Amygdala (tissue), 56 donors: ENCODE measurements at regions not wholly inside any gene's neighbourhood (a gene's known extent, or its start where the extent isn't known, plus 50 kb on each side); places are given as distances from the start of the nearest gene placed in this dataset.
"Not testable (repeated sequence)": the region's sequence is repeated elsewhere in the genome, so short reads cannot be mapped to it uniquely, and the experiment has no call there.

Experiments
- DNase-seq, 56 donors: peaks; one replicate each; lab custom pipeline; 2025; lab: John Stamatoyannopoulos, UW

GRCh38 chr6:81565071-81565470 is 187.4 kb downstream of the TENT5A start:
- DNase-seq = no peak

- no peak for DNase-seq
These were observed 187.9 kb downstream of the TENT5A start for GRCh38 chr6:81564470-81565068.

- no peak for DNase-seq
These were observed 190.3 kb downstream of the TENT5A start for GRCh38 chr6:81562169-81562568.

DNA sequence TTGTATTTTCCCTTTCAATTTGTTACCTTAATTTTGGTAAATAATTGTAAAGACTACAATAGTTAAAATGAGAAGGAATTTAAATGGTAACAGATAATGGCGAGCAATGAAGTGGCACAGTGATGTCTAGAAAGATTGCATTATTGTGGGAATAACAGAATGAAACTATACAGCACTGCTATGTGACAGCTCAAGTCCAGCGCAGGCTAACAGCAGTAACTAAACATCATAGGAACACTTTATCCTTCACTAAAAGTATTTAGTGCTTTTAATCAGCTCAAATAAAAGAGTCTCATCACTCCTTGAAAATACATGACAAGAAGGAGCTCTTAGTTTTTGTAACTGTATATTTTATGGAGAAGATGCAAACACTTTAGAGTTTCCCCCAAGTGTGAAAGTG is 190.8 kb downstream of the TENT5A start:
- no peak for DNase-seq

GRCh38 chr6:81561071-81561564 is 191.4 kb downstream of the TENT5A start:
- no peak for DNase-seq

- DNase-seq = no peak
These were observed 194.7 kb downstream of the TENT5A start for GRCh38 chr6:81557811-81558210.

DNA sequence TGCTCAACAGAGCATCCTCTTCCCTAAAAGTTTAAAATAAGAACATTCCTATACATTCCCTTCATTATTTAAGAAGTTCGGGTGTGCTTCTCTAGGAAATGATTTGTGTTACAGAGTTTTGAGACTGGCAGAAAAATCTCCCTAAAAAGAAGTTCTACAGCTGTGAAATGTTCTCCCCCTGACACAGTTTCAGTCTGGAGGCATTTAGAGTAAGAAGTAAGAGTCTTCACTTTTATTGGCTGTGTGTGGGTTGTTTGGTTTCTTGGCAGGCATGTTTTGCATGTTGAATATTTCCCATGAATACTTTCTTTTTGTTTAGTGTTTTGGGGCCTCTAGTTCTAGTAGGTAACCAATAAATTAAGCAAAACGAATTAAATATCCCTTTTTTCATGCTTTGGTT is 195.9 kb downstream of the TENT5A start:
- DNase-seq = no peak

DNA sequence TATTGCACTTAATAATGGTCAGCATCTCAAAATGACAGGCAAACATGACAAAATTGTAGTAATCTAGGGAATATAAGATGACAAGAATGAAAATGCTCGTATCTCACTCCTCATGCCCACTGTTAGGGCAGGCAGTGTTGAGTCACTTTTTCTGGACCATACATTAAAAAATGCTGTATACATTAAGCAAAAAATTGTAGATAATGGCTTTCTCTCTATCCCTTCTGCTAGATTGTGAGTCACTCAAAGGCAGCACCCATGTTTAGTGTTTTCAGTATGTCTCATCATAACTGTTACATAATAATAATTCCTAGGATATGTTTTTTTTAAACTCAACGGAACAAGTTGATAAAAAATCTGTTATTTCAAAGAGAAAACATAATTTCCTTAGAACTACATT is 199.3 kb downstream of the TENT5A start:
- DNase-seq = no peak

DNA sequence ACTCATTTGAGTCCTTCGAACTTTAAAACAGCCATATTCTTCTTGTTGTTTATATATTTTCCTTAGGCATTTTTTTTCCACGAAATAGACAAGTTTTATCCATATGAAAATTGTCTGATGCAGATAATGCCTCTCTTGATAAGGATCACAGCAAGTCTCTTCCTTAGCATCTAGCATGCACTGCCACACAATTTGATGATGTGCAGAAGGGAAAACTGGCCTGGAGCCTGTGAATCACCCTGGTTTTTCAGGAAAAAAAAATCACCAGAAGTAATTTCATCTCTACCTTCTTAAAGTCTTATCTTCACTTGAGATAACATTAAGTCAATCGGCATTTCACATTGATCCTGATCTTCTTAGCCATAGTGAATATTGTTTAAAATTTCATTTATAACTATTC is 199.8 kb downstream of the TENT5A start:
- DNase-seq = no peak

DNA sequence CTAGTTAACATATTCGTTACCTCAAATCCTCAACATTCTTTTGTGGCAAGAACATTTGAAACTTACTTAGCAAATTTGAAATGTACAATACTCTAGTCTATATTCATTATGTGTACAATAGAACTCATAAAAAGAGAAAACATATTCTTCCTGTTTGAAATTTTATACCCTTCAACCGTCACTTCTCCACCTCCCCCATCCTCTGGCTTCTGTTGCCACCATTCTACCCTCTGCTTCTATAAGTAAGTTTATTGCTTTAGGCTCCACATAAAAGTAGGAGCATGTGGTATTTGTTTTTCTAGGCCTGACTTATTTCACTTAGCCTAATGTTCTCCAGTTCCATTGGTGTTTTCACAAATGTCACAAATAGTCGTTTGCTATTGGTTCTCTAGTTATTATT is 205.3 kb downstream of the TENT5A start:
- no peak for DNase-seq

DNA sequence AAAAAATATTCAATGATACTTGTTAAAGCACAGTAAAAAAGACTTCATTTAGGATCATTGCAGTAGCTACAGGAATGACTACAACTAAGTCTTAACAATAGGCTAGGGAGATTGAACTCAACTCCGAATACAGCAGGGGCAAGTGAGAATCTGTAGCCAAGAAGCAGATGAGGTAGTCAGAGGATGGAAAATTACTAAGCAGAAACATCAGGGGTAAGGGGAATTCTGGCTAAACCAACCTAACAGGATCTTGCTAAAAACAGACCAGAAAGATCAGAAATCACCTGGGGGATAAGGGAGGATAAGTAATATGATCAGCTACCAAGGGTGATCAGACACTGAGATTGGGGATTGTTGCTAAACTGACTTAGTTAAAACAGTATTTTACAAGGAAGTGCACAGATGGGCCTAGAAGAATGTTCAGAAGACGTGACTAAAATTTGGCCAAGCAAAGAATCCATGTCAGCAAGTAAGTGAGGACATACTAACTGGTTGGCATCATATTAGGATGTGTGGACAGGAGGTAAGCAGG is 217.5 kb downstream of the TENT5A start:
- DNase-seq = no peak

DNA sequence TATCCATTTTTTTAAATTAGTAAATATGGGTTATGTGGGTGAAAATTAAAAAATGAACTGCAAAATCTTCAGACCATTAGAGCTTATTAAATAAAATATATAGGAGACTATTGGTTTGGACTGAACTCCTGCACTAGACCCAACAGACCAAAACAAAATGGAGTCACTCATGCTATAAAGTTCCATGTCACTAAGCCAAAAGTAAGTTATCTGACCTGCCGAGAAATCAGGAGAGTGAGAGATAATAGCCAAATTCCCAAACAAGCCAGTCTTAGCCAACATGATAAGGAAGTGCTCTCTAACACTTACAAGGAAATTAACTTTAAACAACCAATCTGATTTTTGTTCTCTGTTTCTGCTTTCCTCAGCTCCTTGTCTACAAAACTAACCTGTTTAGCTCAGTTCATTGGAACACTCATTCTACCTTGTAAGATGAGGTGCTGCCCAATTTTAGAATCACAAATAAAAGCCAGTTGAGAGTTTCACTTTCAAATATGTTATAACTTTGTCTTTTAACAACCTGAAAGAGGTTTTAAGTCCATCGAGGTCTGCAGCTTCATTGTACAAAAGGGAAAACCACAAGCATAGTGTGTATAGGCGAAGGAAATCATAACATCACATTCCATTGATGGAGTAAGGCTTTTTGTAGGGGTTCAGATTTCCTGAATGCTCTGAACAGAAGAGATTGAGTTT is 220.5 kb downstream of the TENT5A start:
- DNase-seq = no peak

GRCh38 chr6:81517455-81517854 is 235.0 kb downstream of the TENT5A start:
- DNase-seq = no peak

GRCh38 chr6:81515562-81516453 is 236.7 kb downstream of the TENT5A start:
- no peak for DNase-seq

DNA sequence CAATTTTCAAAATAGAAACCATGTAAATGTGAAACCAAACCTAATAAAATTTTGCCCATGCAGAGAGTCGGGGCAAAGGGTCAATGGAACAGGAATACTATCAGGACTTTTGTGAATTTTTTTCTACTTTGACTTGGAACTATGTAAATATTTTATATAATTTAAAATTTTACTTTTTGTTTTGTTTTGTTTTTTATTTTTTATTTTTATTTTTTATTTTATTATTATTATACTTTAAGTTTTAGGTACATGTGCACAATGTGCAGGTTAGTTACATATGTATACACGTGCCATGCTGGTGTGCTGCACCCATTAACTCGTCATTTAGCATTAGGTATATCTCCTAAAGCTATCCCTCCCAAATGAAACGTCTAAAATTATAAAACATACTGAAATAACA is 238.3 kb downstream of the TENT5A start:
- DNase-seq = not testable (repeated sequence)

- no peak for DNase-seq
These were observed 241.1 kb downstream of the TENT5A start for GRCh38 chr6:81511423-81511822.

GRCh38 chr6:81495999-81496398 is 256.5 kb downstream of the TENT5A start:
- DNase-seq = no peak

DNA sequence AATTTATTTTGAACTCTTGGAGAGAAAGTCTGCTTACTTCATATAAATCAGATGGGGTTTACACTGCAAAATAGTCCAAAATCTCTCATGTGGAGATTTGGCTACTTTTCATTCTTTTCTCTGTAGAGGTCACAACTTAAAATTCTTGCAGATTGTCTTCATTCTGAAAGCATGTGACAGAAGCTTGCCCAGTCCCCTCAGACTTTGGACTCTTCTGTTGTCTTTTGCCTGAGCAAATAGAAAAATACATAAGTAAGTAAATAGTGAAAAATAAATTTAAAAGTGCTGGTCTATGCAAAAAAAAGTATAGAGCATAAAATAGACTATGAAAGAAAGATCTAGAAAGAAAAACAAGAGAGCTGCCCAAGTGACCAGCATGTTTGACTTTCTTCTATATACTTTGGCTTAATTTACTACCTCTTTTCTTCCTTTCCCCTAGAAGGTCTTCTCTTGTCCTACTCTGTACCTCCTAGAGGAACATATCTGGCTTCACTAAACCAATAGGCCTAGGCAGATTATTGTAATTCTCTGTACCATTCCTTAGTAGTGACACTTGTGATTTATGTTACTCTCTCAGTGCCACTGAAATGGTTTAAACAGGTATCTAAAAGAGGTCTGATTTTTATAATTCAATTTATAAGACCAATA is 260.9 kb downstream of the TENT5A start:
- no peak for DNase-seq

- DNase-seq = peak in 53 of 56 donors; percentile 1 to 85 (median 47)
These were observed 265.0 kb downstream of the TENT5A start for GRCh38 chr6:81487489-81487888.

DNA sequence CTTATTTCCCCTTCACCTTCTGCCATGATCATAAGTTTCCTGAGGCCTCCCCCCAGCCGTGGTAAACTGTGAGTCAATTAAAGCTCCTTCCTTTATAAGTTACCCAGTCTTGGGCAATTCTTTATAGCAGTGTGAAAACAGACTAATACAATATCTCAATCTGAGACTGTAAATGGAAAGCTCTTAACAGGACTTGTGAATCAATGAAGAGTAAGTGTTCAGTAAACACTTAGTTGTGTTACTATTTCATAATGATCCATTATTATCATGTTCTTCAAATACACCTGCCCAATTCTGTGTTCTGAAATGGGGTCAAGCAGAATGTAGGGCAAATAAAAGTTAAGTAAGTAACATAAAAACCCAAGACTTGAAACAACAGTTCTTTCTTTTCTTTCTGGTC is 266.2 kb downstream of the TENT5A start:
- DNase-seq = no peak

- DNase-seq = no peak
These were observed 267.1 kb downstream of the TENT5A start for GRCh38 chr6:81485395-81485794.
